ENCODE measurements at regions not wholly inside any gene's neighbourhood (a gene's known extent, or its start where the extent isn't known, plus 50 kb on each side); places are given as distances from the start of the nearest gene placed in this dataset.

DNA sequence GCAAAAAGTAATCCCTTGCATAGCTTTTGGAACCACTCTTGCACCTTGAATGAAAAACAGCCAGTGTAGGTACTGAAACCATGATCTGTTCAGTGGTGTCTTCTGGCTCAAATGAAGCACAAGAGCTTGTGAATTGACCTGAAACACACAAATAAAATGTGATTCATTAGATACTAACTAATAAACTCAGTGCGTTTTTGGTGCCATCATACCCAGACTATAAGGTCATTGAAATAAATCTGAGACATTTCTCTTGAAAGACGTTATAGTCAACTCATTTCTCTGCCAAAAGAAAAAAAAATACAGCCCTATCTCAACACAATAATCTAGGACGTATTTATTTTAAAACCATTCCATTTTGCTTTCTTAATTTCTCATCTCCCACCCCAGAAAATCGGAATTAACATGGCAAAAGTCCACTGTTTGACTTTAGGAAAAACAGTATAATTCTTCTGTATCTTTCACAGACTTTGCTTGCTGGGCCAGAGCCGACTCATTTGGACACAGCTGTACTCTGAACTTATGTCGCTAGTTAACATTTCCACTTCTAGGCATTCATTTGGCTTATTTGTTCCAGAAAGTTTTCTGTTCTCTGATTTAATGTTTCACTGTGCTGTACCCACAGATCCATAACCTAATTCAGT is 284.9 kb upstream of the TBL1XR1 start:
- Histone ChIP-seq H3K4me2 (no peak overlapping the region), H3K36me3 (ENCODE audit: low read depth) (no peaks in the 10 kb centered on the region), H3K4me1 (replicated peaks; ENCODE audit: insufficient read depth) (peaks cover 27% of the 10 kb centered on the region), H3K9me2 (ENCODE audit: insufficient read depth) (no peaks in the 10 kb centered on the region), H2AFZ (no peak overlapping the region), H3K4me3 (no peak overlapping the region), H3K27ac (no peak overlapping the region), H3K9me3 (ENCODE audit: insufficient read depth, low read depth) (0 out of 2 replicates have a peak, but pooled peaks cover 23% of the 10 kb centered on the region), H3F3A (ENCODE audit: insufficient read depth, low read depth) (peaks cover 22% of the 10 kb centered on the region), H4K20me1 (ENCODE audit: insufficient read depth) (no peaks in the 10 kb centered on the region), H3K79me2 (ENCODE audit: low read depth) (no peaks in the 10 kb centered on the region), H3K27me3 (ENCODE audit: insufficient read depth, low read depth) (no peaks in the 10 kb centered on the region)
- BruUV-seq (replicated peaks) = no TSS peak
- no peak for DNase-seq
- intact Hi-C loops (cut with micrococcal nuclease; ENCODE audit: unreplicated experiment) = no loop called here
- TF ChIP-seq EZH2 (IDR thresholded peaks at IDR 0.05; ENCODE audit: low read depth) = no peak
- TF ChIP-seq, protein P1, sequence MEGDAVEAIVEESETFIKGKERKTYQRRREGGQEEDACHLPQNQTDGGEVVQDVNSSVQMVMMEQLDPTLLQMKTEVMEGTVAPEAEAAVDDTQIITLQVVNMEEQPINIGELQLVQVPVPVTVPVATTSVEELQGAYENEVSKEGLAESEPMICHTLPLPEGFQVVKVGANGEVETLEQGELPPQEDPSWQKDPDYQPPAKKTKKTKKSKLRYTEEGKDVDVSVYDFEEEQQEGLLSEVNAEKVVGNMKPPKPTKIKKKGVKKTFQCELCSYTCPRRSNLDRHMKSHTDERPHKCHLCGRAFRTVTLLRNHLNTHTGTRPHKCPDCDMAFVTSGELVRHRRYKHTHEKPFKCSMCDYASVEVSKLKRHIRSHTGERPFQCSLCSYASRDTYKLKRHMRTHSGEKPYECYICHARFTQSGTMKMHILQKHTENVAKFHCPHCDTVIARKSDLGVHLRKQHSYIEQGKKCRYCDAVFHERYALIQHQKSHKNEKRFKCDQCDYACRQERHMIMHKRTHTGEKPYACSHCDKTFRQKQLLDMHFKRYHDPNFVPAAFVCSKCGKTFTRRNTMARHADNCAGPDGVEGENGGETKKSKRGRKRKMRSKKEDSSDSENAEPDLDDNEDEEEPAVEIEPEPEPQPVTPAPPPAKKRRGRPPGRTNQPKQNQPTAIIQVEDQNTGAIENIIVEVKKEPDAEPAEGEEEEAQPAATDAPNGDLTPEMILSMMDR (conservative IDR thresholded peaks at IDR 0.05) = no peak
- POLR2A ChIA-PET (ENCODE audit: unreplicated experiment) = no interaction called here
- CTCF ChIA-PET = no interaction called here

DNA sequence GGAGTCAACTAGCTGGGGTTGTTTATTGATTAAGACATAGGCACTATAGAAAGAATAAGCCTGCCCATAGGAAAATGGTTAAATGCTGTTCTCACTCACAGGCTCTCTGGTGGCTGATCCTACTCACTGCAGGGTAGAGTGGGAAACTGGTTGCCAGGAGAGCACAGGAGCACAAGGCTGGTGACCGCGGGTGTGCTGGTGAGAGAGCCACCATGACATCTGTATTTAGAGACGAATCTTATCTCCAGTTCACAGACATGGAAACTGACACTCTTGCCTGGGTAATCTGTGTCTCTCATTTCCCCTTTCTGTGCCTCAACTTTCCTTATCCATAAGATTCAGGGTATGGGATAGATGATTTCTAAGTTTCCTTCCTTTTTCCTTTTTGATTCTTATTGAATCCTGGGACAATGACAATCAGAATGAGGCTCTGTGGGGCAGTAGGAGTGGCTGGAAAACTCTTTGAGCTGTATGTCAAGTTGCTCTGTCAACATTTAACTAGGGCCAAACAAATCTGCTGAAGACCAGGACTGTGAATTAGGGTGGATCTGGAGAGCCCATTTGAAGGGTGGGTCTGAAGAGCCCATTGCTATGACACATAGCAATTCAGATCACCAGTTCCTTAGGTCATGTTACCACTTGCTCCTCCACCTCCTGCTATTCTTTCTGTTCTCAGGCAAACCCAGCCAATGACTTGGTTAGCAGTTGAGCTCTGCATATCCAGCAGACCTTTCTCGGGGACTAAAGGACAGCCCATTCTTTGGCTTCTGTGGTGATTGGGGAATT is 286.1 kb upstream of the TBL1XR1 start:
- Histone ChIP-seq H3K4me2 (no peak overlapping the region), H3K9me3 (ENCODE audit: insufficient read depth, low read depth) (0 out of 2 replicates have a peak, but pooled peaks cover 23% of the 10 kb centered on the region), H3K9me2 (ENCODE audit: insufficient read depth) (no peaks in the 10 kb centered on the region), H3K27ac (no peak overlapping the region), H4K20me1 (ENCODE audit: insufficient read depth) (no peaks in the 10 kb centered on the region), H3F3A (ENCODE audit: insufficient read depth, low read depth) (peaks cover 10% of the 10 kb centered on the region; the same call in 1 of the 2 replicates), H3K4me1 (replicated peaks; ENCODE audit: insufficient read depth) (peaks cover 15% of the 10 kb centered on the region), H3K4me3 (no peak overlapping the region), H3K27me3 (ENCODE audit: insufficient read depth, low read depth) (no peaks in the 10 kb centered on the region), H3K36me3 (ENCODE audit: low read depth) (no peaks in the 10 kb centered on the region), H2AFZ (no peak overlapping the region), H3K79me2 (ENCODE audit: low read depth) (no peaks in the 10 kb centered on the region)
- ChIA-PET POLR2A (ENCODE audit: unreplicated experiment) (no interaction called here), CTCF (no interaction called here)
- intact Hi-C loops (cut with micrococcal nuclease; ENCODE audit: unreplicated experiment) = no loop called here
- TF ChIP-seq EZH2 (IDR thresholded peaks at IDR 0.05; ENCODE audit: low read depth) = no peak
- TF ChIP-seq, protein P1 (conservative IDR thresholded peaks at IDR 0.05) = no peak
- DNase-seq = no peak
- no TSS peak for BruUV-seq (replicated peaks)

DNA sequence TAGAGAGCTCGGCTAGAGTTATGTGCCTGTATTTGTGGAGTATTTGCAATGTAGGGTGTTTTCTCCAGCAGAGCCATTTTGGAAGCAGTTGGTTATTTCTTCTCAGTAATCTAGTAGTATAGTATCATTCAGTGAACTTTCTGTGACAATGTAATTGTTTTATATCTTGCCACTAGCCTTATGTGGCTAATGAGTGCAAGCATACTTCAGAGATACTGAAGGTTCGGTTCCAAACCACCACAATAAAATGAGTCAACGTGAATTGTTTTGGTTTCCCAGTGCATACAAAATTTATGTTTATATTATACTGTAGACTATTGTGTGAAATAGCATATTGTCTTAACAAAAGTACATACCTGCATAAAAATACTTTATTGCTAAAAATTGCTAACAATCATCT is 286.9 kb upstream of the TBL1XR1 start:
- ChIA-PET POLR2A (ENCODE audit: unreplicated experiment) (no interaction called here), CTCF (no interaction called here)
- no TSS peak for BruUV-seq (replicated peaks)
- H4K20me1 ChIP-seq (ENCODE audit: insufficient read depth) = no peaks in the 10 kb centered on the region
- no peak overlapping the region for H2AFZ ChIP-seq
- 0 out of 2 replicates have a peak, but pooled peaks cover 23% of the 10 kb centered on the region for H3K9me3 ChIP-seq (ENCODE audit: insufficient read depth, low read depth)
- H3K36me3 ChIP-seq (ENCODE audit: low read depth) = no peaks in the 10 kb centered on the region
- peaks cover 9% of the 10 kb centered on the region for H3K4me1 ChIP-seq (replicated peaks; ENCODE audit: insufficient read depth)
- no peaks in the 10 kb centered on the region for H3K9me2 ChIP-seq (ENCODE audit: insufficient read depth)
- TF ChIP-seq EZH2 (IDR thresholded peaks at IDR 0.05; ENCODE audit: low read depth) = no peak
- TF ChIP-seq, protein P1 (conservative IDR thresholded peaks at IDR 0.05) = no peak
- no peak for DNase-seq
- intact Hi-C loops (cut with micrococcal nuclease; ENCODE audit: unreplicated experiment) = no loop called here
- peaks cover 4% of the 10 kb centered on the region; the same call in 1 of the 2 replicates for H3F3A ChIP-seq (ENCODE audit: insufficient read depth, low read depth)
- no peaks in the 10 kb centered on the region for H3K79me2 ChIP-seq (ENCODE audit: low read depth)
- no peak overlapping the region for H3K4me3 ChIP-seq
- no peak overlapping the region for H3K4me2 ChIP-seq
- H3K27me3 ChIP-seq (ENCODE audit: insufficient read depth, low read depth) = no peaks in the 10 kb centered on the region
- H3K27ac ChIP-seq = no peak overlapping the region

Data from PC-9 (cell line).